SK-N-SH (cell line): ENCODE measurements at regions not wholly inside any gene's neighbourhood (a gene's known extent, or its start where the extent isn't known, plus 50 kb on each side); places are given as distances from the start of the nearest gene placed in this dataset.

ENCODE experiments used
- CTCF ChIA-PET: fragments of 300-600, 350-600 bp; formaldehyde crosslinking; extraction: SDS; loops from one replicate; lab custom pipeline; 2021; lab: Yijun Ruan, JAX
- POLR2A ChIA-PET: fragments of 350-600 bp; sonication (Branson Sonifier 250); formaldehyde crosslinking; extraction: SDS; loops from one replicate; lab custom pipeline; 2020; ENCODE audit warnings: antibody characterized with exemption, inconsistent platforms; lab: Yijun Ruan, JAX
- DNase-seq: peaks from one replicate; pipeline ENCODE4 v3.0.0; 2012
- H2AFZ ChIP-seq: fragments of 200-600 bp; sonication (generic); 2 replicates; pipeline ENCODE4 v1.8.1; 2016; ENCODE audit warnings: antibody characterized with exemption, mild to moderate bottlenecking, low read depth
- H3F3A ChIP-seq: fragments of 200-600 bp; sonication (generic); replicated peaks from 2 replicates; pipeline ENCODE3; 2016; ENCODE audit warnings: antibody characterized with exemption, mild to moderate bottlenecking; ENCODE audit not compliant: insufficient read depth
- H3K27ac ChIP-seq, 2 experiments: fragments of 200-500 bp in 1 of 2; fragments of 200-600 bp in 1 of 2; sonication (Bioruptor generic) in 1 of 2; sonication (generic), shearing (Covaris generic) in 1 of 2; 2 replicates each; pipeline versions ENCODE4 v1.5.1 to v1.6.1; 2014 to 2016; ENCODE audit warnings: low read depth in 2 of 2, inconsistent platforms in 1 of 2, low read length in 1 of 2, mild to moderate bottlenecking in 1 of 2, mixed read lengths in 1 of 2
- H3K27me3 ChIP-seq: fragments of 200-600 bp; sonication (generic), shearing (Covaris generic); 2 replicates; pipeline ENCODE4 v1.6.1; 2016; ENCODE audit warnings: mixed run types; ENCODE audit not compliant: insufficient read depth
- H3K36me3 ChIP-seq, 2 experiments: fragments of 200-500 bp in 1 of 2; fragments of 200-600 bp in 1 of 2; sonication (Bioruptor generic) in 1 of 2; sonication (generic) in 1 of 2; replicated peaks in 1 of 2; 2 replicates each; pipeline versions ENCODE3 to v1.5.1; 2014 to 2016; ENCODE audit warnings: low read length in 1 of 2, mild to moderate bottlenecking in 1 of 2; ENCODE audit not compliant: insufficient read depth in 2 of 2, control insufficient read depth in 1 of 2
- H3K4me1 ChIP-seq, 2 experiments: fragments of 200-500 bp in 1 of 2; fragments of 200-600 bp in 1 of 2; sonication (Bioruptor generic) in 1 of 2; sonication (generic), shearing (Covaris generic) in 1 of 2; 2 replicates each; pipeline versions ENCODE4 v1.5.1 to v1.6.1; 2014 to 2016; ENCODE audit warnings: low read depth in 1 of 2, low read length in 1 of 2, mixed run types in 1 of 2; ENCODE audit not compliant: insufficient read depth in 2 of 2, control insufficient read depth in 1 of 2
- H3K4me2 ChIP-seq: fragments of 200-600 bp; sonication (generic), shearing (Covaris generic); 2 replicates; pipeline ENCODE4 v1.6.1; 2017; ENCODE audit warnings: mixed run types
- H3K4me3 ChIP-seq, 2 experiments: fragments of 200-500 bp in 1 of 2; fragments of 200-600 bp in 1 of 2; sonication (Bioruptor generic) in 1 of 2; sonication (generic), shearing (Covaris generic) in 1 of 2; 2 replicates each; pipeline versions ENCODE4 v1.5.1 to v1.8.1; 2014 to 2016; ENCODE audit warnings: low read depth in 2 of 2, inconsistent platforms in 1 of 2, low read length in 1 of 2, mild to moderate bottlenecking in 1 of 2, mixed read lengths in 1 of 2, moderate library complexity in 1 of 2
- H3K79me2 ChIP-seq: fragments of 200-600 bp; sonication (generic); 2 replicates; pipeline ENCODE4 v1.8.1; 2017; ENCODE audit warnings: mild to moderate bottlenecking; ENCODE audit not compliant: insufficient read depth
- H3K9ac ChIP-seq: fragments of 200-600 bp; sonication (generic); 2 replicates; pipeline ENCODE4 v1.6.1; 2017; ENCODE audit warnings: mixed run types
- H3K9me2 ChIP-seq: fragments of 200-600 bp; sonication (generic); 2 replicates; pipeline ENCODE4 v1.6.1; 2017; ENCODE audit warnings: mixed run types
- H3K9me3 ChIP-seq: fragments of 200-600 bp; sonication (generic); 2 replicates; pipeline ENCODE4 v1.6.1; 2017; ENCODE audit warnings: mixed run types, mild to moderate bottlenecking, moderate library complexity
- H4K20me1 ChIP-seq: fragments of 200-600 bp; sonication (generic); 2 replicates; pipeline ENCODE4 v1.6.1; 2017; ENCODE audit warnings: mild to moderate bottlenecking, mixed run types; ENCODE audit not compliant: insufficient read depth
- CHD2 ChIP-seq: fragments of 150-350 bp; IDR thresholded peaks from 2 replicates; pipeline ENCODE4 v1.6.1; 2018; ENCODE audit warnings: low read length; ENCODE audit not compliant: partially characterized antibody
- EP300 ChIP-seq, 2 experiments: IDR thresholded peaks; 2 replicates each; pipeline versions ENCODE4 v1.4.0 to v1.6.1; 2012; ENCODE audit warnings: borderline replicate concordance in 1 of 2, low read depth in 1 of 2, low read length in 1 of 2
- FOXM1 ChIP-seq: IDR thresholded peaks from 2 replicates; pipeline ENCODE4 v1.4.0; 2012; ENCODE audit warnings: low read depth, mild to moderate bottlenecking
- POLR2AphosphoS5 ChIP-seq: IDR thresholded peaks from 2 replicates; pipeline ENCODE4 v1.6.1; 2012; ENCODE audit warnings: low read depth, low read length
- RCOR1 ChIP-seq: fragments of 150-350 bp; IDR thresholded peaks from 2 replicates; pipeline ENCODE4 v1.6.1; 2017; ENCODE audit warnings: antibody characterized with exemption, low read length
- RFX5 ChIP-seq: IDR thresholded peaks from 2 replicates; pipeline ENCODE4 v1.6.1; 2012; ENCODE audit warnings: mild to moderate bottlenecking, improper control_type of control experiment, low read length
- RXRA ChIP-seq: IDR thresholded peaks from 2 replicates; pipeline ENCODE4 v1.4.0; 2012; ENCODE audit warnings: low read depth, mild to moderate bottlenecking, borderline replicate concordance
- TAF1 ChIP-seq: IDR thresholded peaks from 2 replicates; pipeline ENCODE4 v1.6.1; 2012; ENCODE audit warnings: low read depth, mild to moderate bottlenecking, low read length, moderate library complexity, borderline replicate concordance
- TCF12 ChIP-seq: IDR thresholded peaks from 2 replicates; pipeline ENCODE4 v1.4.0; 2012
- WGBS: methylation state at CpG from one replicate; pipeline ENCODE4 v1.1.6; 2017; ENCODE audit warnings: low lambda C conversion rate; 5-methylcytosine and 5-hydroxymethylcytosine counted together
- TF ChIP-seq, protein P1 (sequence below): fragments of 150-350 bp; IDR thresholded peaks from 2 replicates; pipeline ENCODE4 v1.6.1; 2017; ENCODE audit warnings: antibody characterized with exemption, low read length, low read depth, borderline replicate concordance
- TF ChIP-seq, protein P2 (sequence below): IDR thresholded peaks from 2 replicates; pipeline ENCODE4; 2012
- TF ChIP-seq, protein P3 (sequence below): IDR thresholded peaks from 2 replicates; pipeline ENCODE4 v1.4.0; 2012; ENCODE audit warnings: low read depth, borderline replicate concordance
- TF ChIP-seq, protein P4 (sequence below): IDR thresholded peaks from 2 replicates; pipeline ENCODE4 v1.6.1; 2012; ENCODE audit warnings: mild to moderate bottlenecking, low read depth, low read length, moderate library complexity

DNA sequence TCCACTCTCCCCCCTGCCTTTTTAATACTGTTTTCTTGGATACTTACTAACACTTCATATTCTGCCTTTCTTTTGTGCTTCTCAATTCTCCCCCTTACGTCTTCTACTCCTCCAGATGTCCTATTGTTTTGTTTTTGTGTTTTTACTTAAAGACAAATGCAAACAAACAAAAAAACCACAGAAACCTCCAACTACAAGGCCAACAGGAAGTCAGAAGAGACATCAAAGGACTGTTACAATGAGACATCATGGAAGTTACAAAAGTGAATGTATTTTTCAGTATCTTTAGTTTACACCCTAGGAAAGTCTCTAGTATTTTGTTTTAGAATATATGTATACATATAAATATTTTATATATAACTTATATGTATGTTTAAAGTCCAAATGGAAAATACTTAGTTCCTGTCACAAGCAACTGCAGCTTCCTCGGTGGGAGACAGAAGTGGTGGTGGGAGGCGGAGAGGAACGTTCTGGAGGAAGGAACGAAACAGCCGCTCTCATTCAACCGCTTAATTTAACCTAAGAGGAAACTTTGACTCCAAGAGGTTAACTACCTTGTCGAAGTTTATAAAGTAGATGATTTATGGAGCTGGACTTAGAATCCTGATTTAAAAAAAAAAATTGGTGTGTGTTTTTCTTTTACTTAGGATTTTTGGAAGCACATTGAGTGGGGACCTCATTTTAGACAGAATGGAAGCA lies 168.9 kb upstream of the PDE10A start:
- H3K9me2 ChIP-seq = no peaks in the 10 kb centered on the region
- TF ChIP-seq, protein P1, sequence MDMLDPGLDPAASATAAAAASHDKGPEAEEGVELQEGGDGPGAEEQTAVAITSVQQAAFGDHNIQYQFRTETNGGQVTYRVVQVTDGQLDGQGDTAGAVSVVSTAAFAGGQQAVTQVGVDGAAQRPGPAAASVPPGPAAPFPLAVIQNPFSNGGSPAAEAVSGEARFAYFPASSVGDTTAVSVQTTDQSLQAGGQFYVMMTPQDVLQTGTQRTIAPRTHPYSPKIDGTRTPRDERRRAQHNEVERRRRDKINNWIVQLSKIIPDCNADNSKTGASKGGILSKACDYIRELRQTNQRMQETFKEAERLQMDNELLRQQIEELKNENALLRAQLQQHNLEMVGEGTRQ = no peak
- TF ChIP-seq, protein P2, sequence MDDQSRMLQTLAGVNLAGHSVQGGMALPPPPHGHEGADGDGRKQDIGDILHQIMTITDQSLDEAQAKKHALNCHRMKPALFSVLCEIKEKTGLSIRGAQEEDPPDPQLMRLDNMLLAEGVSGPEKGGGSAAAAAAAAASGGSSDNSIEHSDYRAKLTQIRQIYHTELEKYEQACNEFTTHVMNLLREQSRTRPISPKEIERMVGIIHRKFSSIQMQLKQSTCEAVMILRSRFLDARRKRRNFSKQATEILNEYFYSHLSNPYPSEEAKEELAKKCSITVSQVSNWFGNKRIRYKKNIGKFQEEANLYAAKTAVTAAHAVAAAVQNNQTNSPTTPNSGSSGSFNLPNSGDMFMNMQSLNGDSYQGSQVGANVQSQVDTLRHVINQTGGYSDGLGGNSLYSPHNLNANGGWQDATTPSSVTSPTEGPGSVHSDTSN = no peak
- TF ChIP-seq POLR2AphosphoS5 (no peak), CHD2 (no peak), FOXM1 (no peak), RCOR1 (no peak)
- H3K9me3 ChIP-seq = no peaks in the 10 kb centered on the region
- no peak overlapping the region for H2AFZ ChIP-seq
- H3K4me2 ChIP-seq = no peak overlapping the region
- CTCF ChIA-PET = no interaction called here
- POLR2A ChIA-PET = no interaction called here
- peaks cover 0 to 4% of the 10 kb centered on the region in 2 experiments; a peak in 1 of 4 replicates for H3K4me1 ChIP-seq
- H4K20me1 ChIP-seq = no peaks in the 10 kb centered on the region
- H3K27me3 ChIP-seq = no peaks in the 10 kb centered on the region
- H3K4me3 ChIP-seq = no peak overlapping the region
- H3K9ac ChIP-seq = no peak overlapping the region
- H3K36me3 ChIP-seq = no peaks in the 10 kb centered on the region
- H3F3A ChIP-seq = no peaks in the 10 kb centered on the region
- 66% methylated on average over 8 of the region's 8 CpGs for WGBS
- H3K79me2 ChIP-seq = no peaks in the 10 kb centered on the region
- DNase-seq = no peak
- H3K27ac ChIP-seq = no peak overlapping the region

DNA sequence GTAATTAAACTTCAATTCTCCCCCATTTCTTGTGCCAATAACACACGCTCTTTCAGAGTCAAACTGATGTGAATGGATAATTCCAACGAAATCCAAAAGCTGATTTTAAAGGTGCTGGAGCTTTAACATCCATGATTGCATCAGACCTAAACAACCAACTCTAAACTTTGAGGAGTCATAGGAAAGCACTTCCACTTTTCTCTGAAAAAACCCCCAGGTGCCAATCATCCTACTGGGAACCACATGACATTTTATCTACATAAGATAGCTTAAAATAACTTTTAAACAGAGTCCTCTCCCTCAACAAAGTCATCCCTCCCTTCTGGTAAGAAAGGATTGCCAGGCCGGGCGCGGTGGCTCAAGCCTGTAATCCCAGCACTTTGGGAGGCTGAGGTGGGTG lies 167.7 kb upstream of the PDE10A start:
- Histone ChIP-seq H3K79me2 (no peaks in the 10 kb centered on the region), H3K9me3 (no peaks in the 10 kb centered on the region), H3K27ac (no peak overlapping the region), H3K4me3 (no peak overlapping the region), H4K20me1 (no peaks in the 10 kb centered on the region), H3K4me2 (no peak overlapping the region), H3K27me3 (no peaks in the 10 kb centered on the region), H2AFZ (no peak overlapping the region), H3K4me1 (peaks cover 0 to 4% of the 10 kb centered on the region in 2 experiments; a peak in 1 of 4 replicates), H3K9me2 (no peaks in the 10 kb centered on the region), H3K36me3 (no peaks in the 10 kb centered on the region), H3K9ac (no peak overlapping the region), H3F3A (no peaks in the 10 kb centered on the region)
- WGBS = 62% methylated on average over 5 of the region's 5 CpGs
- no peak for DNase-seq
- POLR2A ChIA-PET = no interaction called here
- CTCF ChIA-PET = no interaction called here
- TF ChIP-seq, protein P3, sequence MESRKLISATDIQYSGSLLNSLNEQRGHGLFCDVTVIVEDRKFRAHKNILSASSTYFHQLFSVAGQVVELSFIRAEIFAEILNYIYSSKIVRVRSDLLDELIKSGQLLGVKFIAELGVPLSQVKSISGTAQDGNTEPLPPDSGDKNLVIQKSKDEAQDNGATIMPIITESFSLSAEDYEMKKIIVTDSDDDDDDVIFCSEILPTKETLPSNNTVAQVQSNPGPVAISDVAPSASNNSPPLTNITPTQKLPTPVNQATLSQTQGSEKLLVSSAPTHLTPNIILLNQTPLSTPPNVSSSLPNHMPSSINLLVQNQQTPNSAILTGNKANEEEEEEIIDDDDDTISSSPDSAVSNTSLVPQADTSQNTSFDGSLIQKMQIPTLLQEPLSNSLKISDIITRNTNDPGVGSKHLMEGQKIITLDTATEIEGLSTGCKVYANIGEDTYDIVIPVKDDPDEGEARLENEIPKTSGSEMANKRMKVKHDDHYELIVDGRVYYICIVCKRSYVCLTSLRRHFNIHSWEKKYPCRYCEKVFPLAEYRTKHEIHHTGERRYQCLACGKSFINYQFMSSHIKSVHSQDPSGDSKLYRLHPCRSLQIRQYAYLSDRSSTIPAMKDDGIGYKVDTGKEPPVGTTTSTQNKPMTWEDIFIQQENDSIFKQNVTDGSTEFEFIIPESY = no peak
- TF ChIP-seq RCOR1 (no peak), RFX5 (no peak), CHD2 (no peak), TCF12 (no peak), RXRA (no peak), EP300 (IDR thresholded peaks at IDR 0.05; ENCODE audit: borderline replicate concordance in 1 of 2, low read depth in 1 of 2, low read length in 1 of 2) (no peak), TAF1 (no peak)
- TF ChIP-seq, protein P2 = no peak
- TF ChIP-seq, protein P1 = no peak
- TF ChIP-seq, protein P4, sequence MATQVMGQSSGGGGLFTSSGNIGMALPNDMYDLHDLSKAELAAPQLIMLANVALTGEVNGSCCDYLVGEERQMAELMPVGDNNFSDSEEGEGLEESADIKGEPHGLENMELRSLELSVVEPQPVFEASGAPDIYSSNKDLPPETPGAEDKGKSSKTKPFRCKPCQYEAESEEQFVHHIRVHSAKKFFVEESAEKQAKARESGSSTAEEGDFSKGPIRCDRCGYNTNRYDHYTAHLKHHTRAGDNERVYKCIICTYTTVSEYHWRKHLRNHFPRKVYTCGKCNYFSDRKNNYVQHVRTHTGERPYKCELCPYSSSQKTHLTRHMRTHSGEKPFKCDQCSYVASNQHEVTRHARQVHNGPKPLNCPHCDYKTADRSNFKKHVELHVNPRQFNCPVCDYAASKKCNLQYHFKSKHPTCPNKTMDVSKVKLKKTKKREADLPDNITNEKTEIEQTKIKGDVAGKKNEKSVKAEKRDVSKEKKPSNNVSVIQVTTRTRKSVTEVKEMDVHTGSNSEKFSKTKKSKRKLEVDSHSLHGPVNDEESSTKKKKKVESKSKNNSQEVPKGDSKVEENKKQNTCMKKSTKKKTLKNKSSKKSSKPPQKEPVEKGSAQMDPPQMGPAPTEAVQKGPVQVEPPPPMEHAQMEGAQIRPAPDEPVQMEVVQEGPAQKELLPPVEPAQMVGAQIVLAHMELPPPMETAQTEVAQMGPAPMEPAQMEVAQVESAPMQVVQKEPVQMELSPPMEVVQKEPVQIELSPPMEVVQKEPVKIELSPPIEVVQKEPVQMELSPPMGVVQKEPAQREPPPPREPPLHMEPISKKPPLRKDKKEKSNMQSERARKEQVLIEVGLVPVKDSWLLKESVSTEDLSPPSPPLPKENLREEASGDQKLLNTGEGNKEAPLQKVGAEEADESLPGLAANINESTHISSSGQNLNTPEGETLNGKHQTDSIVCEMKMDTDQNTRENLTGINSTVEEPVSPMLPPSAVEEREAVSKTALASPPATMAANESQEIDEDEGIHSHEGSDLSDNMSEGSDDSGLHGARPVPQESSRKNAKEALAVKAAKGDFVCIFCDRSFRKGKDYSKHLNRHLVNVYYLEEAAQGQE = no peak
